ENCODE measurements at regions not wholly inside any gene's neighbourhood (a gene's known extent, or its start where the extent isn't known, plus 50 kb on each side); places are given as distances from the start of the nearest gene placed in this dataset.
A peak's percentile ranks its signal among the peaks of the same experiment; 100 is the strongest.

DNA sequence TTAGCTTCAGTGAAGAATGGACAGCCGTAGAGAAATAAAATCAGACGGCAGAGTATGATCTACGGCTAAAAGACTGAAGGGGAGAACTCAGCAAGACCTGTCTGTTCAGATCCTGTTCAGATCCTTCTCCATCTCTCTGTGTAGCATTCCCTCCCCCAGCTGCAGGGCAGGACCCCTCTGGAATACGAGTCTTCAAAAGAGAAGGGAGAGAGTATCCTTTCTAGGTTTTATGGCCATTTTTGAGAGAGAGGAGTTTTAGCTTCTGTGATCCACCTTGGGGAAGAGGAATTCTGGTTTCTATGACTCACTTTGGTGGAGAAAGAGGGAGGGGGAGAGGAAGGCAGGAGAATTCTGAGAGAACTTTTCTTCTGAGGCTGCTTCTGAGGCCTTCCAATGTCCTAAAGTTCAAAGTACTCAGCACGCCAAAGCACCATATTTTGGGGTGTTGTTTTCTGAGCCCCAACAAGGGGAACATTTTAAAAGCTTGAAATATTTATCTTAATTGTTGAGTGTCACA, 194.4 kb upstream of the TLE4 start:
- Mint-ChIP-seq H3K36me3 (ENCODE audit: low read depth) (no peaks in the 10 kb centered on the region), H3K4me3 (no peak overlapping the region), H3K27ac (ENCODE audit: unreplicated experiment) (peak overlapping the region; percentile 14), H3K9me3 (peaks cover 5% of the 10 kb centered on the region), H3K27me3 (ENCODE audit: low read depth) (no peaks in the 10 kb centered on the region), H3K4me1 (peaks cover 20% of the 10 kb centered on the region)
- TF ChIP-seq, protein P1, sequence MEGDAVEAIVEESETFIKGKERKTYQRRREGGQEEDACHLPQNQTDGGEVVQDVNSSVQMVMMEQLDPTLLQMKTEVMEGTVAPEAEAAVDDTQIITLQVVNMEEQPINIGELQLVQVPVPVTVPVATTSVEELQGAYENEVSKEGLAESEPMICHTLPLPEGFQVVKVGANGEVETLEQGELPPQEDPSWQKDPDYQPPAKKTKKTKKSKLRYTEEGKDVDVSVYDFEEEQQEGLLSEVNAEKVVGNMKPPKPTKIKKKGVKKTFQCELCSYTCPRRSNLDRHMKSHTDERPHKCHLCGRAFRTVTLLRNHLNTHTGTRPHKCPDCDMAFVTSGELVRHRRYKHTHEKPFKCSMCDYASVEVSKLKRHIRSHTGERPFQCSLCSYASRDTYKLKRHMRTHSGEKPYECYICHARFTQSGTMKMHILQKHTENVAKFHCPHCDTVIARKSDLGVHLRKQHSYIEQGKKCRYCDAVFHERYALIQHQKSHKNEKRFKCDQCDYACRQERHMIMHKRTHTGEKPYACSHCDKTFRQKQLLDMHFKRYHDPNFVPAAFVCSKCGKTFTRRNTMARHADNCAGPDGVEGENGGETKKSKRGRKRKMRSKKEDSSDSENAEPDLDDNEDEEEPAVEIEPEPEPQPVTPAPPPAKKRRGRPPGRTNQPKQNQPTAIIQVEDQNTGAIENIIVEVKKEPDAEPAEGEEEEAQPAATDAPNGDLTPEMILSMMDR (conservative IDR thresholded peaks at IDR 0.05) = no peak
- DNase-seq (ENCODE audit: low read depth, low spot score) = no peak

DNA sequence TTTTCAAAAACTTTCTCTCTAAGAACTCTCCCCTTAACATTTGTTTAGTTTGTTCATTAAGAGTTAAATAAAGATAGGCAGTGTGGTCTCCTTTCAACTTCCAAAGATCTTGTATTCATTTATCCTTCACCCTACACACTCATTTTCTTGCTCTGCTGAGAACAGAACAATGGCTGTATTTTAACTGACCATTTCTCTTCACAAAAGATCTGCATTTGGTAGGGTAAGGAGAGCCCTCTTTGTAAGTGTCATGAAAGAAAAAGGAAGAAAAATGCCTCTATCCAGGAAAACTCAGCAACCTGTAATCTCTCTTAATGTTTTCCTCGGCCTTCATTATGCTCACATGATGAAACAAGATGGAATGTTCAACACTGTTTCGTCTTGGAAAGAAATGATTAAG, 193.7 kb upstream of the TLE4 start:
- no peak for DNase-seq (ENCODE audit: low read depth, low spot score)
- peaks cover 23% of the 10 kb centered on the region for H3K4me1 Mint-ChIP-seq
- H3K4me3 Mint-ChIP-seq = no peak overlapping the region
- H3K27me3 Mint-ChIP-seq (ENCODE audit: low read depth) = no peaks in the 10 kb centered on the region
- H3K9me3 Mint-ChIP-seq = peaks cover 5% of the 10 kb centered on the region
- TF ChIP-seq, protein P1 (conservative IDR thresholded peaks at IDR 0.05) = no peak
- H3K36me3 Mint-ChIP-seq (ENCODE audit: low read depth) = no peaks in the 10 kb centered on the region
- H3K27ac Mint-ChIP-seq (ENCODE audit: unreplicated experiment) = no peak overlapping the region

DNA sequence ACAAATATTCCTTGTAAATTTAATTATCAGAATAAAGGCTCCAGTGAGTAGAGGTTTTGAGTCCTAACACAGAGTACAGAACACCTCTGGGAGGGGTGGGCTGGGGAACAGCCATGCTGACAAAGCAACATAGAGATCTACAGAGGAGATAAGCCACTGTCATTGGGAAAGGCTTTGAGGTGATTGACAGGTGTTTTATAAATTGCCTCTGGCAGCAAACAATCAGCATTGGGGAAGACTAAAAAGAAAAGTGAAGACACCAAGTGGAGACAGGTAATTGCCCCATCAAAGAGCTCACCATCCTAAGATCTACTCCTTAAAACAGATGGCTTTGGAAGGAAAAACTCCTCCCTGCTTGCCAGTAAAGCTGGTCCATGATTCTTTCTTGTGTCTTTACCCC, 189.7 kb upstream of the TLE4 start:
- Mint-ChIP-seq H3K36me3 (ENCODE audit: low read depth) (no peaks in the 10 kb centered on the region), H3K27me3 (ENCODE audit: low read depth) (no peaks in the 10 kb centered on the region), H3K27ac (ENCODE audit: unreplicated experiment) (no peak overlapping the region), H3K4me3 (no peak overlapping the region), H3K9me3 (peaks cover 13% of the 10 kb centered on the region), H3K4me1 (peaks cover 21% of the 10 kb centered on the region)
- TF ChIP-seq, protein P1 (conservative IDR thresholded peaks at IDR 0.05) = no peak
- DNase-seq (ENCODE audit: low read depth, low spot score) = no peak

DNA sequence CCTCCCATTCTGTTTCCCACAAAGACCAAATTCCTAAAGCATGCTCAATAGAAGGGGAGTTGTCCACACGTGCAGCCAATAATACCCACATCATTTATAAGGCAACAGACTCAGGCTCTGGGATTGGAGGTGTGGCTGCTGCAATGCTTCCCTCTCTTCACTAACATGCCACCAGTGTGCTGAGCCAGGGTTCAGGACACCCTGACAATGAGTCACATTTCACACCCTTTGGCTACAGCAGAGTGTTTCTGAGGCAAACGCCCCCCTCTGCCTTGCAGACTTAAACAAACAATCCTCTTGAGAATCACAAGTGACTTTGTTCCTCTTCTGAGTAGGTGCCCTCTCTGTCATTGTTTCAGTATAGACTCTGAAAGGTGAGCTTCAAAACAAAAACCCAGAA, 189.3 kb upstream of the TLE4 start:
- Mint-ChIP-seq H3K9me3 (peaks cover 13% of the 10 kb centered on the region), H3K27me3 (ENCODE audit: low read depth) (no peaks in the 10 kb centered on the region), H3K4me1 (peaks cover 21% of the 10 kb centered on the region), H3K4me3 (no peak overlapping the region), H3K36me3 (ENCODE audit: low read depth) (no peaks in the 10 kb centered on the region), H3K27ac (ENCODE audit: unreplicated experiment) (no peak overlapping the region)
- TF ChIP-seq, protein P1 (conservative IDR thresholded peaks at IDR 0.05) = no peak
- no peak for DNase-seq (ENCODE audit: low read depth, low spot score)

DNA sequence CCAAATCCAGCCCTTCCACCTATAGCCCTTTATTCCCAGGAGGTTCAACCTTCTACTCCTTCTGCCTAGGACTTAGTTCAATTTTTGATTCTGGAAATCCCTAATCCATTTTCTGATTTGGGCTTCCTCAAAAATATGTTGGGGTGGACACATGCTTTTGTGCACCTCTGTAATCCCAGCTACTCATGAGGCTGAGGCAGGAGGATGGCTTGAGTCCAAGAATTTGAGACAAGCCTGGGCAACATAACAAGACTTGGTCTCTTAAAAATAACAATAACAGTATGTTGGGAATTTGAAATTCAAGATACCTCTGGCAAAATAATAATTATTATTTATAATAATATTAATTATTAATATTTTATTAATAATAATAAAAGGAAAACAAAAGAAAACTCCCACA, 188.7 kb upstream of the TLE4 start:
- H3K4me3 Mint-ChIP-seq = no peak overlapping the region
- H3K36me3 Mint-ChIP-seq (ENCODE audit: low read depth) = no peaks in the 10 kb centered on the region
- peaks cover 18% of the 10 kb centered on the region for H3K4me1 Mint-ChIP-seq
- no peaks in the 10 kb centered on the region for H3K27me3 Mint-ChIP-seq (ENCODE audit: low read depth)
- no peak for DNase-seq (ENCODE audit: low read depth, low spot score)
- H3K27ac Mint-ChIP-seq (ENCODE audit: unreplicated experiment) = no peak overlapping the region
- H3K9me3 Mint-ChIP-seq = peaks cover 13% of the 10 kb centered on the region
- TF ChIP-seq, protein P1 (conservative IDR thresholded peaks at IDR 0.05) = no peak

DNA sequence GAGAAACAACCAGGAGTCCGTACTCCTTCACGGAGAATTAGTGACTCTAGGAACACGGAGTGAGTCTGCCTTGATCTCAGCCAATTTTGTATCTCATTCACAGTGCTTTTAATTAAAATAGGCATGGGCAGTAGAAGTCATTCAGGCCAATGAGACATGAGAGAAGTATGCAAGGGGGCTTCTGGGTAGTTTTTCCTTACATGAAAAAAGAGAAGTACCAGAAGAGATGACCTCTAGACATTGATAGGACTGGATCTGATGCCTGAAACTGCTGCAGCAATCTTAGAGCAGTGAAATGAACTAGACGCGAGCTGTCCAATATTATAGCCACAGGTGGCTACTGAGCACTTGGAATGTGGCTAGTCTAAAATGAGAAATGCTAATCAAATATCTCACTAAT, 187.7 kb upstream of the TLE4 start:
- no peak for DNase-seq (ENCODE audit: low read depth, low spot score)
- Mint-ChIP-seq H3K9me3 (peaks cover 13% of the 10 kb centered on the region), H3K27me3 (ENCODE audit: low read depth) (no peaks in the 10 kb centered on the region), H3K4me1 (peaks cover 14% of the 10 kb centered on the region), H3K27ac (ENCODE audit: unreplicated experiment) (no peak overlapping the region), H3K4me3 (no peak overlapping the region), H3K36me3 (ENCODE audit: low read depth) (no peaks in the 10 kb centered on the region)
- TF ChIP-seq, protein P1 (conservative IDR thresholded peaks at IDR 0.05) = no peak

All from neural crest cell (in vitro differentiated cells).